D721Med (cell line): ENCODE measurements at regions not wholly inside any gene's neighbourhood (a gene's known extent, or its start where the extent isn't known, plus 50 kb on each side); places are given as distances from the start of the nearest gene placed in this dataset.

Source experiments
- DNase-seq: peaks from one replicate; pipeline ENCODE4 v3.0.0; 2011; ENCODE audit warnings: low spot score; ENCODE audit not compliant: insufficient read length
- FAIRE-seq: peaks from 2 replicates; lab custom pipeline; 2011; peaks lifted over from hg19 to GRCh38; lab: Jason Lieb, UNC
- CTCF ChIP-seq: IDR thresholded peaks from 2 replicates; pipeline ENCODE4 v1.5.1; 2012; ENCODE audit warnings: mild to moderate bottlenecking, control low read depth; ENCODE audit not compliant: insufficient read depth; ENCODE audit errors: missing control alignments

GRCh38 chr3:72346526-72346926, 501.7 kb downstream of the SHQ1 start:
- no peak for DNase-seq
- FAIRE-seq, result no peak
- no peak for TF ChIP-seq CTCF

GRCh38 chr3:72345980-72346379, 502.3 kb downstream of the SHQ1 start:
- no peak for DNase-seq
- no peak for FAIRE-seq
- TF ChIP-seq CTCF, result no peak

- FAIRE-seq (no peak), DNase-seq (no peak)
- TF ChIP-seq CTCF, result no peak
Measured at GRCh38 chr3:72345237-72345878, 502.9 kb downstream of the SHQ1 start.

GRCh38 chr3:72344647-72345046, 503.6 kb downstream of the SHQ1 start:
- TF ChIP-seq CTCF, result no peak
- no peak for DNase-seq
- FAIRE-seq, result no peak

GRCh38 chr3:72344236-72344635, 504.0 kb downstream of the SHQ1 start:
- DNase-seq (no peak), FAIRE-seq (no peak)

GRCh38 chr3:72343078-72343477, 505.2 kb downstream of the SHQ1 start:
- no peak for TF ChIP-seq CTCF
- FAIRE-seq (no peak), DNase-seq (no peak)

More at GRCh38 chr3:72344236-72344635, 504.0 kb downstream of the SHQ1 start:
- no peak for TF ChIP-seq CTCF

GRCh38 chr3:72342450-72342849, 505.8 kb downstream of the SHQ1 start:
- DNase-seq, result no peak
- no peak for TF ChIP-seq CTCF
- no peak for FAIRE-seq
